ENCODE measurements at regions not wholly inside any gene's neighbourhood (a gene's known extent, or its start where the extent isn't known, plus 50 kb on each side); places are given as distances from the start of the nearest gene placed in this dataset.

DNA sequence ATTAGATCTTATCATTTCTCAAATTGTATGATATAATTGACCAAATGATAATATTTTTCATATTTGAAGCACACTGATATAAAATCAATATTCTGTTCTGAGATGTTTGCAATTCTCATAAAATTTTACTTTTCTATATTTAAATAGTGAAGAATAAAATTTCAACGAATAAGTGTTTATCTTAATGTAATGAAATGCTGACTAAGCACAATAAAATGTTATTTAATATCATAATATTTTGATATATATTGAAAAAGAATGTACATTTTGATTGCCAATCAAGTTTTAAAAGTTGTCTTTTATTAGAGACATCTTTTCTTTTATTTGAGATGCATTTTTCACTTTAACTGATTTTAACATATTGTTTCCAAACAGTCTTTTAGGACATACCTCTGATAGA, 416.1 kb downstream of the TAF11L14 start:
- TF ChIP-seq, protein P1, sequence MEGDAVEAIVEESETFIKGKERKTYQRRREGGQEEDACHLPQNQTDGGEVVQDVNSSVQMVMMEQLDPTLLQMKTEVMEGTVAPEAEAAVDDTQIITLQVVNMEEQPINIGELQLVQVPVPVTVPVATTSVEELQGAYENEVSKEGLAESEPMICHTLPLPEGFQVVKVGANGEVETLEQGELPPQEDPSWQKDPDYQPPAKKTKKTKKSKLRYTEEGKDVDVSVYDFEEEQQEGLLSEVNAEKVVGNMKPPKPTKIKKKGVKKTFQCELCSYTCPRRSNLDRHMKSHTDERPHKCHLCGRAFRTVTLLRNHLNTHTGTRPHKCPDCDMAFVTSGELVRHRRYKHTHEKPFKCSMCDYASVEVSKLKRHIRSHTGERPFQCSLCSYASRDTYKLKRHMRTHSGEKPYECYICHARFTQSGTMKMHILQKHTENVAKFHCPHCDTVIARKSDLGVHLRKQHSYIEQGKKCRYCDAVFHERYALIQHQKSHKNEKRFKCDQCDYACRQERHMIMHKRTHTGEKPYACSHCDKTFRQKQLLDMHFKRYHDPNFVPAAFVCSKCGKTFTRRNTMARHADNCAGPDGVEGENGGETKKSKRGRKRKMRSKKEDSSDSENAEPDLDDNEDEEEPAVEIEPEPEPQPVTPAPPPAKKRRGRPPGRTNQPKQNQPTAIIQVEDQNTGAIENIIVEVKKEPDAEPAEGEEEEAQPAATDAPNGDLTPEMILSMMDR (optimal IDR thresholded peaks at IDR 0.05 in 1 of 3, IDR thresholded peaks at IDR 0.05 in 1 of 3, conservative IDR thresholded peaks at IDR 0.05 in 1 of 3; ENCODE audit: extremely low read depth in 1 of 3, insufficient read depth in 2 of 3, low read length in 3 of 3), result no peak
- TF ChIP-seq EZH2 (IDR thresholded peaks at IDR 0.05; ENCODE audit: low read length), result no peak
